ENCODE measurements at regions not wholly inside any gene's neighbourhood (a gene's known extent, or its start where the extent isn't known, plus 50 kb on each side); places are given as distances from the start of the nearest gene placed in this dataset.

DNA sequence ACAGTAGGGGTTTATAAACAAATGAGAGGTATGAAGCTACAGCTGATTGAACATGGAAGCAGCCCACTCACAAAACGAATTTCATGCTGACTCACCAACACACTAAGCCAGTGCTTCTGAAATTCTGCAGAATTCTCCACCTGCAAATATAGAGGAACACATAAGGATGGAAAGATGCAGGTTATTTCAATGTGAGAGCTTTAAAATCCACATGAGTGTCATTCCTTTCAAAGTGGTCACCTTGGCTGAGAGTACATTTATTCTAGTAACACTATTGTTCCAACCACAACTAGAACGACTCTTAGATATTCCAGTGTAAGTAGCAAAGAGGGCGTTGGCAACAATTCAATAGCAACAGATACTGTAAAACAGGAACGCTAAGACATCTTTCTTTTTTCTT lies 189.9 kb upstream of the TSC22D2 start:
- TF ChIP-seq, protein P1, sequence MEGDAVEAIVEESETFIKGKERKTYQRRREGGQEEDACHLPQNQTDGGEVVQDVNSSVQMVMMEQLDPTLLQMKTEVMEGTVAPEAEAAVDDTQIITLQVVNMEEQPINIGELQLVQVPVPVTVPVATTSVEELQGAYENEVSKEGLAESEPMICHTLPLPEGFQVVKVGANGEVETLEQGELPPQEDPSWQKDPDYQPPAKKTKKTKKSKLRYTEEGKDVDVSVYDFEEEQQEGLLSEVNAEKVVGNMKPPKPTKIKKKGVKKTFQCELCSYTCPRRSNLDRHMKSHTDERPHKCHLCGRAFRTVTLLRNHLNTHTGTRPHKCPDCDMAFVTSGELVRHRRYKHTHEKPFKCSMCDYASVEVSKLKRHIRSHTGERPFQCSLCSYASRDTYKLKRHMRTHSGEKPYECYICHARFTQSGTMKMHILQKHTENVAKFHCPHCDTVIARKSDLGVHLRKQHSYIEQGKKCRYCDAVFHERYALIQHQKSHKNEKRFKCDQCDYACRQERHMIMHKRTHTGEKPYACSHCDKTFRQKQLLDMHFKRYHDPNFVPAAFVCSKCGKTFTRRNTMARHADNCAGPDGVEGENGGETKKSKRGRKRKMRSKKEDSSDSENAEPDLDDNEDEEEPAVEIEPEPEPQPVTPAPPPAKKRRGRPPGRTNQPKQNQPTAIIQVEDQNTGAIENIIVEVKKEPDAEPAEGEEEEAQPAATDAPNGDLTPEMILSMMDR (IDR thresholded peaks at IDR 0.05): no peak
- TF ChIP-seq POLR2A (IDR thresholded peaks at IDR 0.05) (no peak), POLR2AphosphoS5 (IDR thresholded peaks at IDR 0.05; ENCODE audit: insufficient read depth in 1 of 2, low read depth in 1 of 2) (no peak)
